Activated CD8-positive, alpha-beta memory T cell treated with anti-CD3 and anti-CD28 coated beads, Interleukin-2, amount 10 ng/mL, durations not matched to agents 7 days and 5 days (primary cell): ENCODE measurements at regions not wholly inside any gene's neighbourhood (a gene's known extent, or its start where the extent isn't known, plus 50 kb on each side); places are given as distances from the start of the nearest gene placed in this dataset.

Source experiments
- ATAC-seq: fragments of 150-1000 bp; cut with Tn5 transposase; one replicate; pipeline ENCODE4 v1.10.0; 2021; ENCODE audit warnings: moderate library complexity
- CTCF ChIA-PET: fragments of 350-600 bp; sonication (Branson Sonifier 250); formaldehyde crosslinking; loops from one replicate; lab custom pipeline; 2021; ENCODE audit warnings: antibody characterized with exemption; lab: Charles Lee
- DNase-seq: peaks from one replicate; pipeline ENCODE4 v3.0.0-alpha.2; 2020
- H3K27ac Mint-ChIP-seq: one replicate; pipeline ENCODE4 v1.8.0; 2021; ENCODE audit warnings: mild to moderate bottlenecking, mixed read lengths
- H3K27me3 Mint-ChIP-seq: one replicate; pipeline ENCODE4 v1.8.0; 2021; ENCODE audit warnings: mixed read lengths
- H3K36me3 Mint-ChIP-seq: one replicate; pipeline ENCODE4 v1.8.0; 2021; ENCODE audit warnings: mild to moderate bottlenecking, mixed read lengths
- H3K4me1 Mint-ChIP-seq: one replicate; pipeline ENCODE4 v1.8.0; 2021; ENCODE audit warnings: mixed read lengths
- H3K4me3 Mint-ChIP-seq: one replicate; pipeline ENCODE4 v1.8.0; 2021; ENCODE audit warnings: mild to moderate bottlenecking, moderate library complexity, mixed read lengths
- H3K9me3 Mint-ChIP-seq: one replicate; pipeline ENCODE4 v1.8.0; 2022; ENCODE audit warnings: low read depth, mixed read lengths

GRCh38 chr17:22505660-22506059 lies 813.3 kb downstream of the KCNJ18 start:
- no peaks in the 10 kb centered on the region for H3K36me3 Mint-ChIP-seq
- no peak overlapping the region for H3K4me3 Mint-ChIP-seq
- no peaks in the 10 kb centered on the region for H3K27me3 Mint-ChIP-seq
- CTCF ChIA-PET = no interaction called here
- DNase-seq = no peak
- no peak for ATAC-seq
- peaks cover 8% of the 10 kb centered on the region for H3K9me3 Mint-ChIP-seq
- no peak overlapping the region for H3K27ac Mint-ChIP-seq
- H3K4me1 Mint-ChIP-seq = no peaks in the 10 kb centered on the region

GRCh38 chr17:22506231-22506630 lies 813.9 kb downstream of the KCNJ18 start:
- no peaks in the 10 kb centered on the region for H3K27me3 Mint-ChIP-seq
- ATAC-seq (no peak), DNase-seq (no peak)
- peaks cover 10% of the 10 kb centered on the region for H3K9me3 Mint-ChIP-seq
- no peak overlapping the region for H3K4me3 Mint-ChIP-seq
- H3K27ac Mint-ChIP-seq = no peak overlapping the region
- H3K36me3 Mint-ChIP-seq = no peaks in the 10 kb centered on the region
- no peaks in the 10 kb centered on the region for H3K4me1 Mint-ChIP-seq
- CTCF ChIA-PET = no interaction called here

GRCh38 chr17:22506861-22507260 lies 814.5 kb downstream of the KCNJ18 start:
- H3K27ac Mint-ChIP-seq = no peak overlapping the region
- no peak for ATAC-seq
- H3K9me3 Mint-ChIP-seq = peaks cover 8% of the 10 kb centered on the region
- no peak overlapping the region for H3K4me3 Mint-ChIP-seq
- CTCF ChIA-PET = no interaction called here
- no peak for DNase-seq
- H3K4me1 Mint-ChIP-seq = no peaks in the 10 kb centered on the region
- H3K27me3 Mint-ChIP-seq = no peaks in the 10 kb centered on the region
- H3K36me3 Mint-ChIP-seq = no peaks in the 10 kb centered on the region

- no peaks in the 10 kb centered on the region for H3K27me3 Mint-ChIP-seq
- ATAC-seq = no peak
- H3K27ac Mint-ChIP-seq = no peak overlapping the region
- H3K9me3 Mint-ChIP-seq = peaks cover 8% of the 10 kb centered on the region
- DNase-seq = no peak
- CTCF ChIA-PET = no interaction called here
- H3K36me3 Mint-ChIP-seq = no peaks in the 10 kb centered on the region
- no peaks in the 10 kb centered on the region for H3K4me1 Mint-ChIP-seq
- no peak overlapping the region for H3K4me3 Mint-ChIP-seq
Observed at GRCh38 chr17:22507823-22508222, 815.5 kb downstream of the KCNJ18 start.

GRCh38 chr17:22510504-22510903 lies 818.2 kb downstream of the KCNJ18 start:
- Mint-ChIP-seq H3K27ac (no peak overlapping the region), H3K9me3 (peaks cover 7% of the 10 kb centered on the region), H3K4me1 (no peaks in the 10 kb centered on the region), H3K4me3 (no peak overlapping the region), H3K27me3 (no peaks in the 10 kb centered on the region), H3K36me3 (no peaks in the 10 kb centered on the region)
- no peak for ATAC-seq
- no peak for DNase-seq
- CTCF ChIA-PET = no interaction called here

- Mint-ChIP-seq H3K9me3 (peaks cover 8% of the 10 kb centered on the region), H3K4me1 (no peaks in the 10 kb centered on the region), H3K36me3 (no peaks in the 10 kb centered on the region), H3K27ac (no peak overlapping the region), H3K27me3 (no peaks in the 10 kb centered on the region), H3K4me3 (no peak overlapping the region)
- CTCF ChIA-PET = no interaction called here
- DNase-seq (no peak), ATAC-seq (no peak)
Observed at GRCh38 chr17:22511431-22511830, 819.1 kb downstream of the KCNJ18 start.

GRCh38 chr17:22512057-22512456 lies 819.7 kb downstream of the KCNJ18 start:
- no peaks in the 10 kb centered on the region for H3K27me3 Mint-ChIP-seq

GRCh38 chr17:22512506-22512905 lies 820.2 kb downstream of the KCNJ18 start:
- no peak for ATAC-seq
- no peaks in the 10 kb centered on the region for H3K27me3 Mint-ChIP-seq

More at GRCh38 chr17:22512057-22512456, 819.7 kb downstream of the KCNJ18 start:
- no peaks in the 10 kb centered on the region for H3K36me3 Mint-ChIP-seq
- peaks cover 8% of the 10 kb centered on the region for H3K9me3 Mint-ChIP-seq
- CTCF ChIA-PET = no interaction called here
- ATAC-seq (no peak), DNase-seq (no peak)
- H3K27ac Mint-ChIP-seq = no peak overlapping the region
- H3K4me3 Mint-ChIP-seq = no peak overlapping the region
- no peaks in the 10 kb centered on the region for H3K4me1 Mint-ChIP-seq

GRCh38 chr17:22512997-22513538 lies 820.7 kb downstream of the KCNJ18 start:
- DNase-seq (no peak), ATAC-seq (no peak)
- Mint-ChIP-seq H3K4me1 (no peaks in the 10 kb centered on the region), H3K27me3 (no peaks in the 10 kb centered on the region), H3K4me3 (no peak overlapping the region), H3K27ac (no peak overlapping the region), H3K9me3 (peaks cover 10% of the 10 kb centered on the region), H3K36me3 (no peaks in the 10 kb centered on the region)
- CTCF ChIA-PET = no interaction called here

More at GRCh38 chr17:22512506-22512905, 820.2 kb downstream of the KCNJ18 start:
- H3K27ac Mint-ChIP-seq = no peak overlapping the region
- CTCF ChIA-PET = no interaction called here
- no peaks in the 10 kb centered on the region for H3K36me3 Mint-ChIP-seq
- no peak overlapping the region for H3K4me3 Mint-ChIP-seq
- no peak for DNase-seq
- H3K4me1 Mint-ChIP-seq = no peaks in the 10 kb centered on the region
- peaks cover 10% of the 10 kb centered on the region for H3K9me3 Mint-ChIP-seq

GRCh38 chr17:22514315-22514714 lies 822.0 kb downstream of the KCNJ18 start:
- CTCF ChIA-PET = no interaction called here
- Mint-ChIP-seq H3K36me3 (no peaks in the 10 kb centered on the region), H3K27ac (no peak overlapping the region), H3K4me3 (no peak overlapping the region), H3K9me3 (peaks cover 10% of the 10 kb centered on the region), H3K27me3 (no peaks in the 10 kb centered on the region), H3K4me1 (no peaks in the 10 kb centered on the region)
- DNase-seq = no peak
- no peak for ATAC-seq

GRCh38 chr17:22514767-22515320 lies 822.5 kb downstream of the KCNJ18 start:
- no peaks in the 10 kb centered on the region for H3K4me1 Mint-ChIP-seq
- DNase-seq = no peak
- ATAC-seq = no peak
- no peaks in the 10 kb centered on the region for H3K27me3 Mint-ChIP-seq
- no peak overlapping the region for H3K4me3 Mint-ChIP-seq
- no peaks in the 10 kb centered on the region for H3K36me3 Mint-ChIP-seq
- CTCF ChIA-PET = no interaction called here
- H3K9me3 Mint-ChIP-seq = peaks cover 10% of the 10 kb centered on the region
- H3K27ac Mint-ChIP-seq = no peak overlapping the region

GRCh38 chr17:22515599-22515998 lies 823.3 kb downstream of the KCNJ18 start:
- Mint-ChIP-seq H3K36me3 (no peaks in the 10 kb centered on the region), H3K4me1 (no peaks in the 10 kb centered on the region), H3K4me3 (no peak overlapping the region), H3K27ac (no peak overlapping the region), H3K27me3 (no peaks in the 10 kb centered on the region), H3K9me3 (peaks cover 10% of the 10 kb centered on the region)
- CTCF ChIA-PET = no interaction called here
- ATAC-seq = no peak
- no peak for DNase-seq

GRCh38 chr17:22516861-22517636 lies 824.7 kb downstream of the KCNJ18 start:
- CTCF ChIA-PET = no interaction called here
- ATAC-seq (no peak), DNase-seq (no peak)
- no peak overlapping the region for H3K27ac Mint-ChIP-seq
- no peaks in the 10 kb centered on the region for H3K4me1 Mint-ChIP-seq
- H3K27me3 Mint-ChIP-seq = no peaks in the 10 kb centered on the region
- H3K36me3 Mint-ChIP-seq = no peaks in the 10 kb centered on the region
- peaks cover 7% of the 10 kb centered on the region for H3K9me3 Mint-ChIP-seq
- H3K4me3 Mint-ChIP-seq = no peak overlapping the region

- Mint-ChIP-seq H3K9me3 (peaks cover 7% of the 10 kb centered on the region), H3K4me1 (no peaks in the 10 kb centered on the region), H3K4me3 (no peak overlapping the region), H3K27me3 (no peaks in the 10 kb centered on the region), H3K27ac (no peak overlapping the region), H3K36me3 (no peaks in the 10 kb centered on the region)
- CTCF ChIA-PET = no interaction called here
- no peak for ATAC-seq
- no peak for DNase-seq
Observed at GRCh38 chr17:22517716-22518115, 825.4 kb downstream of the KCNJ18 start.
